ENCODE measurements at regions not wholly inside any gene's neighbourhood (a gene's known extent, or its start where the extent isn't known, plus 50 kb on each side); places are given as distances from the start of the nearest gene placed in this dataset.

DNA sequence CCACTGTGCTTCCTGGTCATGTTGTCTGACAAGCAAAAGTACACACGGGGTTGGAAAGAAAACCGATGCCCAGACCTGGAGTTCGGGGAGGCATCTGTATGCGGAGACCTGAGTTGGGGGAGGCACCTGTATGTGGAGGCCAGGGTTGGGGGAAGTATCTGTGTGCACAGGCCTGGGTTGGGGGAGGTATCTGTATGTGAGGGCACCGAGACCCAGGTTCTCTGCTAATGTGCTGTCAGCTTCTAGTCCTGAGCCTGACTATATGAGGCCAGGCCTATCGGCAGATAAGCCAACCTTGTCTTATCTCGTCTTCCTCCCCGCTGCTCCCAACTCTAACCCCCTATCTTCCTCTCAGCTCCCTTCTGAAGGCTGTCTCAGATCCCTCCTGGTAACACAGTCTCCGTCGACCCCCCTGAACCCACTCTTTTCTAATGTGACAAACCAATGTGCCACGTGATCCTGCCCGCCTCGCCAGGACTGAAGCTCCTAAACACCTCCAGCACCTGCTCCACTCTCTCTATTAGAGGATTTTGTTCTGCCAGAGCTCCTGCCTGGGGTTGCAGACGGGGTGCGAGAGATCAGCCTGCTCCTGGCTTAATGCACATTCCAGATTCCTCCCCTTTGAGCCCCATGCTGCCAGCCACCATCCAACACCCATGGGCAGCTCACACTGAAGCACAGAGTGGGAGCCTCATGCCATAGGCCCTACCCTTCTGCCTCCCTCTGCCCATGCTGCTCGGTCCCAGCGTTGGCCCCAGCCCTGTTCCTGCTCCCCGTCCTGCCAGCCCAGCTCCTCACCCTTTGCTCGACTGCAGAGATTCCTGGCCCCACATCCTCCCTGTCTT lies 188.4 kb downstream of the SH3BP4 start:
- no peaks in the 10 kb centered on the region for H3K9me3 ChIP-seq (ENCODE audit: control insufficient read depth, insufficient read depth, low read length)
- H3K9me2 ChIP-seq (replicated peaks; ENCODE audit: control insufficient read depth, low read length) = no peaks in the 10 kb centered on the region
- no peak overlapping the region for H3K27ac ChIP-seq (ENCODE audit: low read depth, low read length)
- no peak overlapping the region for H3K4me2 ChIP-seq (ENCODE audit: low read length)
- no peaks in the 10 kb centered on the region for H3K27me3 ChIP-seq (ENCODE audit: control insufficient read depth, low read length)
- no peaks in the 10 kb centered on the region for H3K79me2 ChIP-seq (ENCODE audit: control insufficient read depth, low read length)
- no peaks in the 10 kb centered on the region for H3K36me3 ChIP-seq (ENCODE audit: control insufficient read depth, low read length)
- TF ChIP-seq EZH2phosphoT487 (IDR thresholded peaks at IDR 0.05; ENCODE audit: borderline replicate concordance, low read length) = no peak
- TF ChIP-seq, protein P1, sequence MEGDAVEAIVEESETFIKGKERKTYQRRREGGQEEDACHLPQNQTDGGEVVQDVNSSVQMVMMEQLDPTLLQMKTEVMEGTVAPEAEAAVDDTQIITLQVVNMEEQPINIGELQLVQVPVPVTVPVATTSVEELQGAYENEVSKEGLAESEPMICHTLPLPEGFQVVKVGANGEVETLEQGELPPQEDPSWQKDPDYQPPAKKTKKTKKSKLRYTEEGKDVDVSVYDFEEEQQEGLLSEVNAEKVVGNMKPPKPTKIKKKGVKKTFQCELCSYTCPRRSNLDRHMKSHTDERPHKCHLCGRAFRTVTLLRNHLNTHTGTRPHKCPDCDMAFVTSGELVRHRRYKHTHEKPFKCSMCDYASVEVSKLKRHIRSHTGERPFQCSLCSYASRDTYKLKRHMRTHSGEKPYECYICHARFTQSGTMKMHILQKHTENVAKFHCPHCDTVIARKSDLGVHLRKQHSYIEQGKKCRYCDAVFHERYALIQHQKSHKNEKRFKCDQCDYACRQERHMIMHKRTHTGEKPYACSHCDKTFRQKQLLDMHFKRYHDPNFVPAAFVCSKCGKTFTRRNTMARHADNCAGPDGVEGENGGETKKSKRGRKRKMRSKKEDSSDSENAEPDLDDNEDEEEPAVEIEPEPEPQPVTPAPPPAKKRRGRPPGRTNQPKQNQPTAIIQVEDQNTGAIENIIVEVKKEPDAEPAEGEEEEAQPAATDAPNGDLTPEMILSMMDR (IDR thresholded peaks at IDR 0.05; ENCODE audit: low read depth, low read length, poor library complexity, severe bottlenecking) = no peak
- H3F3A ChIP-seq (ENCODE audit: control insufficient read depth, insufficient read depth) = no peaks in the 10 kb centered on the region
- H4K20me1 ChIP-seq (ENCODE audit: control insufficient read depth, insufficient read depth, low read depth, low read length) = no peaks in the 10 kb centered on the region
- H3K4me3 ChIP-seq (ENCODE audit: low read length) = no peak overlapping the region
- H3K4me1 ChIP-seq (ENCODE audit: control insufficient read depth, low read length) = no peaks in the 10 kb centered on the region

DNA sequence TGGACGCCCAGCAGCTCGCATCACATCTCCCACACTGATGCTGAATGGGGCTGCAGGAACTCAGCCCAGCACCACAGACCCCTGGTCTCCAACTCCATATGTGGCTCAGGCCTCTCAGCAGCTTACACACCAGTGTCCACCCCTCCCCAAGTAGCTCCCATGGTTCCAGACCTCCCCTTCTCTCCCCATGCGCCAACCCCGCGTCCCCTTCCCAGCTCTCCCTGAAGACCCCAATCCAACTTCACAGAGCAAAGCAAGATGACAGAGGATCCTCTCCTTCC lies 188.9 kb downstream of the SH3BP4 start:
- Histone ChIP-seq H3K9me3 (ENCODE audit: control insufficient read depth, insufficient read depth, low read length) (no peaks in the 10 kb centered on the region), H3K4me2 (ENCODE audit: low read length) (no peak overlapping the region), H3K27ac (ENCODE audit: low read depth, low read length) (no peak overlapping the region), H3K4me3 (ENCODE audit: low read length) (no peak overlapping the region), H3F3A (ENCODE audit: control insufficient read depth, insufficient read depth) (no peaks in the 10 kb centered on the region), H3K4me1 (ENCODE audit: control insufficient read depth, low read length) (no peaks in the 10 kb centered on the region), H3K36me3 (ENCODE audit: control insufficient read depth, low read length) (no peaks in the 10 kb centered on the region), H4K20me1 (ENCODE audit: control insufficient read depth, insufficient read depth, low read depth, low read length) (no peaks in the 10 kb centered on the region), H3K79me2 (ENCODE audit: control insufficient read depth, low read length) (no peaks in the 10 kb centered on the region), H3K27me3 (ENCODE audit: control insufficient read depth, low read length) (no peaks in the 10 kb centered on the region), H3K9me2 (replicated peaks; ENCODE audit: control insufficient read depth, low read length) (no peaks in the 10 kb centered on the region)
- TF ChIP-seq EZH2phosphoT487 (IDR thresholded peaks at IDR 0.05; ENCODE audit: borderline replicate concordance, low read length) = no peak
- TF ChIP-seq, protein P1 (IDR thresholded peaks at IDR 0.05; ENCODE audit: low read depth, low read length, poor library complexity, severe bottlenecking) = no peak

DNA sequence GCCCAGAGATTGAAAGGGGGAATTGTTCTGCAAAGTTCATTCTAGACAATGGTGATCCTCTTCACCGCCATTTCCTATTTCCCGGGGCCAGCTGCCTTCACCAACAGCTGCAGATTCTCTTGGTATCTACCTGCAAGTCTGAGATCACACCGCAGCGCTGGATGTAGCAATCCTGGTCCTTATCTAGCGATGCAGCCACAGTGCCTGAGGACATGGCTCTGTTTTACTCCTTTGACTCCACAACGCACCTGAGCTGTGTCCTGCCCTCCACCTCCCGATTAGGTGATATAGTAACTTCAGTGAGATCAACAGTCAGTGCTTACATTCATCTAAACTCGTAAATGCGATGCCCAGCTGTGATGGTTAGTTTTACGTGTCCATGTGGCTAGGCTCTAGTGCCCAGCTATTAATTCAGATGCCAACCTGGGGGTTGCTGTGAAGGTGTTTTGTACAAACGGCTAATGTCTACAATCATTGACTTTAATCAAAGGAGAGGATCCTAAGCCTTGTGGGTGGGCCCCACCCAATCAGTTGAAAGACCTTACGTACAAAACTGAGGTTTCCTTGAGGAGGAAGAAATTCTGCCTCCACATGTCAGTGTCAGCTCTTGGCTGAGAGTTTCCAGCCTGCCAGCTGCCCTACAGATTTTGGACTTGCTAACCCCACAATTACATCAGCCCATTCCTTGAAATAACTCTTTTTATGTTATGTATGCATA lies 189.8 kb downstream of the SH3BP4 start:
- Histone ChIP-seq H3K4me3 (ENCODE audit: low read length) (no peak overlapping the region), H3F3A (ENCODE audit: control insufficient read depth, insufficient read depth) (no peaks in the 10 kb centered on the region), H3K9me2 (replicated peaks; ENCODE audit: control insufficient read depth, low read length) (no peaks in the 10 kb centered on the region), H3K79me2 (ENCODE audit: control insufficient read depth, low read length) (no peaks in the 10 kb centered on the region), H3K4me1 (ENCODE audit: control insufficient read depth, low read length) (no peaks in the 10 kb centered on the region), H4K20me1 (ENCODE audit: control insufficient read depth, insufficient read depth, low read depth, low read length) (no peaks in the 10 kb centered on the region), H3K9me3 (ENCODE audit: control insufficient read depth, insufficient read depth, low read length) (no peaks in the 10 kb centered on the region), H3K27ac (ENCODE audit: low read depth, low read length) (no peak overlapping the region), H3K27me3 (ENCODE audit: control insufficient read depth, low read length) (no peaks in the 10 kb centered on the region), H3K4me2 (ENCODE audit: low read length) (no peak overlapping the region), H3K36me3 (ENCODE audit: control insufficient read depth, low read length) (no peaks in the 10 kb centered on the region)
- TF ChIP-seq, protein P1 (IDR thresholded peaks at IDR 0.05; ENCODE audit: low read depth, low read length, poor library complexity, severe bottlenecking) = no peak
- no peak for TF ChIP-seq EZH2phosphoT487 (IDR thresholded peaks at IDR 0.05; ENCODE audit: borderline replicate concordance, low read length)

Data from DOHH2 (cell line).